HCEC 1CT (cell line): ENCODE measurements at regions not wholly inside any gene's neighbourhood (a gene's known extent, or its start where the extent isn't known, plus 50 kb on each side); places are given as distances from the start of the nearest gene placed in this dataset.

Source experiments
- DNase-seq: peaks from one replicate; pipeline ENCODE4 v3.0.0-alpha.2; 2017

DNA sequence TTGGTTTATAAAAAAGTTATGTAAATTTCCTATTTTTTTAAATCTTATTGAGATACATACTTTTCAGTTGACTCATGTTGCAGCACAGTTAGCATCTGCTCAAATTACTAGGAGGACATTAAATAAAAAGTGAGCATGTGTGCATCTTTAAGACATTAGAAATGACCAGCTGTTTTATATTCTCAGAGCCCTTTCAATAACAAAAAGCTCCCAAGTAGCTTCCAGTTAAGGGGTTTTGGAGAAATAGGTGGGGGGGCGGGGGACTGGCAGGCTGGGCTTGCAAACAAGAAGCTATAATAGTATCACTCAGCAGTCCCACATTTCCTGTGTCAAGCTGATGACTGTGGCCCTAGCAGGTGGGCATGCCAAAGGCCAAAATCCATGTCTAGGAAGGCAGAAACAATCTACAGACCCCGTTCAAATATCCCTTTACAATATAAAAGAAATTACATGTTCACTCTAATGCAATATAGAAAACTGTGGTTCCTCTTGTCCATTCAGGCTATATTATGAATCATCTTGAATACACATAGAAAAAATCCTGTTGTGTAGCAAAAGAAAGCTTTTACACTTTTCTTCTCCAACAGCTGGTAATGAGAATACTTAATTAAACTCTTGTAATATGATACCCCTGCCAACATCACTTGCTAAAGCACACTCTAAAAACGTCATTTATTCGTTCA, 1713.2 kb upstream of the SLC10A2 start:
- no peak for DNase-seq

DNA sequence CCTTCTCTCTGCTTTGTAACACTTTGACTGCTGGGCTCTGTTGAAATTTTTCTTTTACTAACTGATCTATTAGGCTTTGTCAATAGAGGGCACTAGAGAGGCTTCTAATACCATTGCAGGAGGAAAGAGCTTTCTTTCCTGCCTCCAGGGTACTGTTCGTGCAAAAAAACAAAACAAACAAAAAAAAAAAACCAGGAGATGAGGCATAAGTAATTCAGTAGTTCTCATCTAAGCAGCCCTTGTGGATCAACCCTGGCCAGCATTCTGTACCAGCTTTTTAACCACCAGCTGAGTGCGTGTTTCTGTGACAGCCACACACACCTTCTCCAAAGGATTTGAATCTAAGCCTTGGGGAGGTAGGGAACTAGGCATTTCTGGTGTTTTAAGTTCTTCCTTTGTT, 1707.6 kb upstream of the SLC10A2 start:
- DNase-seq: no peak

DNA sequence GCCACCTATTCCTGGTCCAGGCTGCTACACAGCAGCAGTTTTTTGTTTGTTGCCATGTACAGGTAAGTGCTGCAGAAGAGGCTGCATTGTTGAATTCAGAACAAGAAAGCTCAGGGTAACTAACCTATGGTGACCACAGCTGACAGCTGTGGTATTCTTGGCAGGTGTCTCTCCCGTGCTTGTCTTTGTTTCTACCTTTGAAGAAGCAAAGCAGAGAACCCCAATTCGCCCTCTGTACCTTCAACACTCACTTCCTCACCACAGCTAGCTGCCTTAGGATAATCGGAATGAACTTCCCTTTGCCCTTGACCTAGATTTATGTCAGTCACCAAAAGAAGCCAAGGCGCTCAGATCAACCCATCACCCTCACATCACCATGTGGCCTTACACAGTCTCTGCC, 1703.3 kb upstream of the SLC10A2 start:
- DNase-seq: no peak

DNA sequence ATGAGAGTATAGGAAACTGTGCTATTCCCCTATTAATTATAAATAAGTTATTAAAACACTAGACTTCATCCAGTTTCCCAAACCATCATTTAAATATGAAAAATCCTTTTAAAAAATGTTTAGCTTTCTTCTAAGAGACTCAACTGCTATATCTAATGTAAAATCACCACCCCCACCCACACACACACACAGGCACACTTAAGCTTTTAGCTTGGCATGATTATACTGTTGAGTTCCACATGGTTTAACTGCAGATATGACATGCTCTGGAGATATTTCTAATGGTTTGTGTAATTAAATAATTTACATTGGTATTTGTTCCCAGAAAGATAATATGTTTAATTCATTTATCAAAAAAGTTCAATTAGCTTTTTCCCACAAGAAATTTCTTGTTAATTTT, 1700.1 kb upstream of the SLC10A2 start:
- DNase-seq: no peak

DNA sequence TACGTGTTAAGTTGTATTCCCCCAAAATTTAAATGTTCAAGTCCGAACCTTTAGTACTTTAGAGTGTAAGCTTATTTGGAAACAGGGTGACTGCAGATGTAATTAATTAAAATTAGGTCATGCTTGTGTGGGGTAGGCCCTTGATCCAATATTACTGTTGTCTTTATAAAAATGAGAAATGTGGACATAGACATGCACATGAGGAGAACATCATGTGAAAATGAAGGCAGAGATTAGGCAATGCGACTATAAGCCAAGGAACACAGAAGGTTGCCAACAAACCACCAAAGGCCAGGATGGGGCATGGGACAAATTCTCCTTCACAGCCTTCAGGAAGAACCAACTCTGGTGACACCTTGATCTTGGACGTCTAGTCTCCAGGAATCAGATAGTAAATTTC, 1698.4 kb upstream of the SLC10A2 start:
- DNase-seq: no peak

DNA sequence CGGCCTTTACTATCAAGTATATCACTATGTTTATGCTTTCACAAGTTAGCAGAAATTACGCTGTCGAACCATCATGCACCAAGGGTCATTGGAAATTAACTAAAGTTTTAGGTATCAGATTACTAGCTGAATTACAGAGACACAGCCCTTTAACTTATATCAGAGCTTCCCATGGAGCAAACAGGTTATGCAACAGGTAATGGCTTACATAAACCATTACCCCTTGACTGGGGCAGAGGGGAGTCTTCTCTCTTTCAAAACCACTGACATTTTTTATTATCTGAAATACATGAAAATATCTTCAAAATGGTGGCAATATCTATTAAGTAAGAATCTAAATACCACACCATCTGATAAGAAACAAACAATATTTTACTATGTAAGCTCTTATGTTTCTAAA, 1692.9 kb upstream of the SLC10A2 start:
- DNase-seq: no peak

DNA sequence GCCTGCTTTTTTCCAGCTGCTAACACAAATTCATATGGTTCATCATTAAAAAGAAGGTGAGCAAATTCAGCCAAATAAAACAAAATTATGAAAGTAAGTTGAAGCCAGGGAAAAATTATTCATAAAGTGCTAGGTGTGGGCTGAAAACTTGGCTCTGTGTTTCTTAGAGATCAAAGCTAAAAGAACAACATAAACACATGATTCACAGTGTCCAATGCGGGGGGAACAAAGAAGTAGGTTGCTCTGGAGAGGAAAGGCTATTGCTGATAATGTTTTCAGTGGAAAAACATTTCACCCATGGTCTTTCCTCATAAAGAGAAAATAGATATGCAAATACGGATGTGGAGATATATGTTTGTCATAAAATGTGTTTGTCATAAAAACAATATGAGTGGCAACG, 1691.5 kb upstream of the SLC10A2 start:
- no peak for DNase-seq

DNA sequence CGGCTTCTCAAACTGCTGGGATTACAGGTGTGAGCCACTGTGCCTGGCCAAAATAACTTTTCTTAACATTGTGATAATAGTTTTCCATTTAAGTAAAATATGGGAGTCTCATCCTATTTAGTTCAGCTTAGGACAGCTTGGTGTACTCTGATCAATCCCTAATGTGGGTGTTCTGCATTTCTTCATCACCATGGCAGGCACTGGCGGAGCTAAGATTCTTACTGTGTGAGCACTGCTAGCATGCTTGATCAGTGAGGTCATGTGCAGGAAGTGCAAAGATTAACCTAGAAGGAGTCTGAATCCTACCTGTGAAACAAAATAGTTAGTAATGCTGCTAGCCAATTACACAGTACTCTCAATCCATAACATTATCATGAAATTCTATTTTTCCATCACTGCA, 1684.2 kb upstream of the SLC10A2 start:
- DNase-seq: no peak

DNA sequence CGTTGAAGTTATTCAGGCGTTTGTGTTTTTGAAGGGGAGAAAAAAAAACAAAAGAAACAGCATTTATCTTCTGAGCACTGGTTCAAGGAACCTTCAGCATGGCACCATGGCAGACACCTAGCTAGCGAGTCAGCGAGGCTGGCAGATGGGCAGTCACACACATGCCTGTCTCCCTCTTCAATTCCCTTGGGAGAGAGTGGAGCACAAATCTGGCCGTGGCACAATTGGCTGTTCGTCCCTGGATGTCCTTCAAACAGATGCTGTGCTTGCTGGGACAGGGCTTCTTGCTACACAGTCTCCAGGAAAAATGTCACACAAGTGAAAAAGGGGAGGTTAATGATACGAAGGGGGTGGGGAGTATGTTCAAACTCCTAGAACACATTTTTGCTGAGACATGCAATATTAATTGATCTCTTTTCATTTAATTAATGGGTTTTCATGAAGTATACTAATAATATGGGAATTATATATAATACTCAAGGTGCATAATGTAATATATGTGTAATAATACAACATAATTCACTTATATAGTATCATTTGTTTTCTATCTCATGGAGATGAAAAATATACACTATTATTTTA, 1674.5 kb upstream of the SLC10A2 start:
- no peak for DNase-seq

DNA sequence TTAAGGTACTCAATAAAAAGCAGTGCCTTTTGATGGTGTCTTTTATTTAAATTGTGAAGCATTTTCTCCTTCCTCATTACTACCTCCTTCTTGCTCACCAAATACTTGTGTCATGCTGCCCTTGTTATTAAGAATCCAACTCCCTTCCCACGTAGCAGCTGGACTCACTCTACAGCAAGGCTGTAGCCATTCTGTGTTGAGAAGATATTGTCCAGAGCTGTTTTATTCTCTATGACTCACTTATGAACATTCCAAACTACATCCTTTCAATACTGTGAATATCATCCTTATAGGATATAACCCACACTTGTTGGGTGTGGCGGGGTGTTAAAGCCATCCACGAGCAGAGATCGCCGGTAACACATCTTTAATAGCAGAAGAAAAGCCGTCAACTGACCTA, 1671.5 kb upstream of the SLC10A2 start:
- no peak for DNase-seq

DNA sequence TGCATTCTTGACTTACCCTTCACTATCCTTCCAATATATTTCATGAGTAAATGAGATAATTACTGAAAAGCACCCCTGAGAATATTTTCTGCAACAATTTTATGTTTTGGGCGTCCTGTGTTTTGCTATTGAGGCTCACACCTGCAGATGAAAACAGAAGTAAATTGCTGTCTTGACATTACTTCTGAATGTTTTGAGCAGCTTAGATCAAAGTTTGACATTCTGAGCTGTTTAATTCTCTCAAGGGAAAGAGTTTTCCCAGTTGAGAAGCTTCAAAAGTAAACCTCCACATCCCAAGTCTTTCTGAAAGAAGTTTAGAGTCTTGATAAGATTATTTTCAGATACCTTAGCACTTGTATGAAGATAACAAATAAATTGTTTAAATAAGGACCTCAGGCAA, 1667.2 kb upstream of the SLC10A2 start:
- DNase-seq: no peak

DNA sequence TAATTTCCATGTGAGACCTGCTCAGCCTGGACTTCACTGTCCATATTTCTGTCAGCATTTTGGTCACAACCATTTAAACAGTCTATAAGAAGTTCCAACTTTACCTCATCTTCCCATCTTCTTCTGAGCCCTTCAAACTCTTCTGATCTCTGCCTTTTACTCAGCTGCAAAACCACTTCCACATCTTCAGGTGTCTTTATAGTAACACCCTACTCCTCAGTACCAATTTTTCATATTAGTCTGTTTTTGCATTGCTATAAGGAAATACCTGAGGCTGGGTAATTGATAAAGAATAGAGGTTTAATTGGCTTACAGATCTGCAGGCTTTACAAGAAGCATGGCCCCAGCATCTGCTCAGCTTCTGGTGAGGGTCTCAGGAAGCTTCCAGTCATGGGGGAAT, 1648.9 kb upstream of the SLC10A2 start:
- DNase-seq: no peak

DNA sequence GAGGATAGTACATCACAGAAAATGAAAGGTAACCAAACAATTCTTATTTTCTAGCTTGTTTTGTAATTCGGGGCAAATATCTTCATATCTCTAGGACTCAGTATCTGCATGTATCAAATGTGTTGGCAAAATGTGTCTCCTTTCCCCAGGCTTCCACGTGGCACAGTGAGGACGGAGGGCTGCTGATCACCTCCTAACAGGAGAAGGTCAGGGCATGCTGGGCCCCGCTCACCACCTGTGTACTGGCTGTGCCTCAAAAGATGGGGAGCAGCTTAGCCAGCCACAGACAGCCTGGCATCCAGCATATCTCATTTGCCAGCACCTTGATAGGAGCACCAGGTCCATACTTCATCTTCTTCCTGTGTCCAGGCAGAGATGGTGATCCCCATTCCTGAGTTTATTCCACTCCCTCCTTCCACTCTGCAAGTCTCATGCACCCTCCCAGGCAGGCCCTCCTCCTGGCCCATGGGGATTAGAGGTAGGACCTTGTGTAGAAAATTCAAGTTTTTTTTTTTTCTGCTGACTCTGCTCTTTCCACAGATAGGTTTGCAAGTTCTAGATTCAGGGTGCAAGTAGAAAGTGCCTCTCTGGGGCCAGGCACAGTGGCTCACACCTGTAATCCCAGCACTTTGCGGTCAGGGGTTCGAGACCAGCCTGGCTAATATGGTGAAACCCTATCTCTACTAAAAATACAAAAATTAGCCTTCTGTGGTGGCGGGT, 1639.0 kb upstream of the SLC10A2 start:
- DNase-seq: no peak

DNA sequence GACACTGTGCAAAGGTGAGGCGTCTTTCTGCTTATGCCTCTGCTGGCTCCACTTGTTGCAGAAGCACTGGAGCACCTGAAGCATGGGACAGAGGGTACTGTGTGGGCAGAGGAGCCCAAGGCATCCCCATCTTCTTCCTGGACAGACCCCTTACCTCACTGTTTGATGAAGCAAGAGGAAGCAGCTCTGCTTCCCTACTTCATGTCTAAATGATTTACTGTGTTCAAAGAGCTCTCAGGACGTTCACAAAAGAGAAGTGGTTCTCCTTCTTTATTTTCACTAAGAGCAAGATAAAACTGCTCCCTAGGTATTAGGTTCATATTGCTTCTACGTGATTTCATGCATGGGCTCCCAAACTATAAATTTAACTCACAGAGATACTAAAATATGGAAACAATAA, 1635.4 kb upstream of the SLC10A2 start:
- DNase-seq: no peak

DNA sequence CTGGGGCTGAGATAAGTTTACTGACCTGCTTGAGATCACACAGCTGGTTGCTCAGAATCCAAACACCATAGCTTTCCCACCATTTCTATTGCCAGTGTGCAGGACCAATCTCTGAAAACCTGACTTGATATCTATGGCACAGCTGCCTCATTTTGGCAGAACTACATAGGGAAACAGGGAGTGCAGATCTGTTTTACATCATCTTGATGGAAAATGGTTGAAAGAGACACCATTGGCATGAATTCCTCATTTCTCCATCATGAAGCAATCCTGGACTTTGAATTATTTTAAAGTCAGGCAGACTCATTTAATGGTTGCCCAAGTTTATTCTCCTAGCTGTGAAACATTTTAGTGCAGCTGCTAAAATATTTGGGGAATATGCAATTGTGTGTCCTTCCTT, 1628.2 kb upstream of the SLC10A2 start:
- no peak for DNase-seq

DNA sequence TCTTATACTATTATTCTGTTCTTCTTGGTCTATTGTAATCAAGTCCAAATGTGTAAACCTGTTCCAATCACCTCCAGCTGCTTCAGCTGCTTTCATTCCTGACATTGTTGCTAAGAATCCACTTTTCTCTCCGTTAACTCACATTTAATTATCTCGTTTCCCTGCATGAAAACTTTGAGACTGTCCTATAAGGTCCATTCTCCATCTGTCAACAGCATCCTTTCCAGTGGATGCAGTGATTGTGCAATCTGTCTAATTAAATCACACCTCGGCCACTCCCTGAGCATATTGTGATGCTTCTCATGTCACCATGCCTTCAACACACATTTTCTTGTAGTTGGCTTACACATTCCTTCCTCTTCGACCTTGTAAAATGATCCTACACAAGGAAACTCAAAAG, 1626.9 kb upstream of the SLC10A2 start:
- no peak for DNase-seq

DNA sequence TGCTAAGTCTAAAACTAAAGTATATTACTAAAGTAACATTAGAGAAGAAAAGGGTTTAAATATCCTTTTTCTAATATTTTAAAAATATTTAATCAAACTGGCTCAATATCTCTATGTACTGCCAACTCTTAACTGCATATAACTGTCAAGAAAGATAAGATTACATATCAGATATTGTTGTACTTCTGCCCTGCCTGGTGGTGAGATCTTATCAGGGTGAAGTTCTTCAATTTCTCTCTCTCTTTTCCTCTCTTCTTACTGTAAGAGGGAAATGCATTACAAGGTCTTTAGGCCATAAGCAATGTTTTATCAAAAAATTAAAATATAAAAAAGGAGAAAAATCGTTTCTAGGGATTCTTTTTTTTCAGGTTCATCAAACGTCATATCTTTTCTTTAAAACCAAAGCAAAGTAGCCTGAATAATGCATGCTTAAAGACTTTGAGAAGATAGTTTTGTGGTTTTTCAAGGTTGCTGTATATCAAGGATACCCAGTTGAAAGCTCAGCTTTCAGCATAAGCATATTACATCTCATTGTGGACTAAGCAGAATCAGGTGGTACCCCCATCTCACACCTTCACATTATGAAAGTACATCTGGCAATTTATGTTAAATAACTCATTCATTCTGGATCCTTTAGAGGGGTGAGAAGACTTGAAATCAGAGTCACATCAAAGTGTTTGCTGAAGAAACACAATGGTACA, 1625.7 kb upstream of the SLC10A2 start:
- DNase-seq: no peak

DNA sequence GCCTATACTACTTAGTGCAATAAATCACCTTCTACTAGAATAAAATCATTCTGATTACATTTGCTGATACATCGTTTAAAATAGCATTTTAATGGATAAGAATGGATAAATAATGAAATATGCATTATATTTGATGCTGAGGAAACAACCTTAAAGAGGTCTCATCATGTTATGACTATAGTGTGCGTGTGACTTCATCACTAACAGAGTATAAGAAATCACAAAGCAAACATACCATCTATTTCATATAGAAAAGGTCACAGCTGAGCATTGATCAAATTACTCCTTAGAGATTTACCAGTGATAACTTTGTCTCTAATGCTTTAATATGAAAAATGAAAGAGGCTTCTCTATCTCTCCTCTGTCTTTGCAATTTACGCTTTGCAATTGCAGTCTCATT, 1620.3 kb upstream of the SLC10A2 start:
- no peak for DNase-seq

DNA sequence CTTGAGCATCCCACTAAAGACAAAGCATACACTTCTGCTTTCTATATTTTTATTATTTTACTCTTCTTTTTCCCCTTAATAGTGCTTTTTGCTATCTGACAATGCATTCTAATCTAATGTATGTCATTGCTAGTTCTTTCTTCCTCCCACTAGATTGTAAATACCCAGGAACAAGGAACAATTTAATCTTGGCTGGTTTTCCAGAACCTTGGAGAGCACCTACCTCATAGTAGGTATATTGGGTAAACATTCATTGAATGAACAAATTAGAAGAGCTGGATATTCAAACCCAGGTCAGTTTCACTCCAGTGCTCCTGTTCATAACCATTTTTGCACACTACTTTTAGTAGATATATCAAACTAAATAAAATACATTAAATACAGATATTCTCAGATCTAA, 1617.6 kb upstream of the SLC10A2 start:
- no peak for DNase-seq

DNA sequence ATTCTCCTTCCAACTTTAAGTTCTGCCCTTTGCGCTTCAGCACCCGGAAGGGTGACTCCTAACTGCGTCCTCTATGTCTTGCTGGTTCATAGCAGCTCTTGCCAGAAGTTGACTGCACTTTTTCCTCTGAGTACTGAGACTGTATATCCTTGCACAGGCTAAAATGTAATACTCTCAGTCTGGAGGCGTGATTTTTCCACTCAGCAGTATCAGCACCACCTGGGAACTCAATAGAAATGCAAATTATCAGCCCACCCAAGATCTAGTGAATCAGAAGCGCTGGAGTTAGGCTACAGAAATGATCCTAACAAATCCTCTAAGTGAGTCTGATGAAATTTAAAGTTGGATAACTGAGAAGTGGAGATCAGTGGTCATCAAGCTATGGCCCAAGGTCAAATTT, 1611.9 kb upstream of the SLC10A2 start:
- no peak for DNase-seq

DNA sequence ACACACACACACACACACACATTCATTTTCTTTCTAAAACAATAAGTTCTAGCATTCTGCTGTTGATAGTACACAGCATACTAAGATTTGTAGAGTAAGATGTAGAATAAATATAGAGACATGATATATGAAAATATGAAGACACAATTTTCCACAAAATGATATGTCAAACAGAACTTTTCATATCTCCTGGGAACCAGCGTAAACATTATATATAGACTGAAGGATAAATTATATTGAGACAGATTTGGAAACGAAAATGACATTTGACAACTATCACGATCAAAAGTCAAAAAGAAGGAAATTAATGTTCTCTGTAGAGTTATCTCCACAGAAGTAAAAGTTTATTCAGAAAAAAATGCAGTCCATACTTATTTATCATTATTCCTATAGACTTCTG, 1605.7 kb upstream of the SLC10A2 start:
- DNase-seq: no peak

DNA sequence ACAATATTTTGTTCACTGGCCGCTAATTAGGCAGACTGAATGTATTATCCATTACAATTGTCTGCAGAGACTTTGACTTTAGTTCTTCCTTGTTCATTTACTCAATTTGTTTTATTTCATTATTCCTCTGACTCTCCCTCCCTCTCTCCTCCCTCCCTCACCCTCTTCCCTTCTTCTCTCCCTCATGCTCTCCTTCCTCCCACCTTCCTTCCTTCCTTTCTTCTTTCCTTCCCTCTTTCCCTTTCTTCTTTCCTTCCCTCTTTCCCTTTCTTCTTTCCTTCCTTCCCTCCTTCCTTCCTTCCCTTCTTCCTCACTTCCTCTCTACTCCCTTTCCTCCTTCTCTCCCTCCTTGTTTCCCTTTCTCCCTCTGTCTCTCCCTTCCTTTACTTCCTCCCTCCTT, 1591.0 kb upstream of the SLC10A2 start:
- DNase-seq: no peak

DNA sequence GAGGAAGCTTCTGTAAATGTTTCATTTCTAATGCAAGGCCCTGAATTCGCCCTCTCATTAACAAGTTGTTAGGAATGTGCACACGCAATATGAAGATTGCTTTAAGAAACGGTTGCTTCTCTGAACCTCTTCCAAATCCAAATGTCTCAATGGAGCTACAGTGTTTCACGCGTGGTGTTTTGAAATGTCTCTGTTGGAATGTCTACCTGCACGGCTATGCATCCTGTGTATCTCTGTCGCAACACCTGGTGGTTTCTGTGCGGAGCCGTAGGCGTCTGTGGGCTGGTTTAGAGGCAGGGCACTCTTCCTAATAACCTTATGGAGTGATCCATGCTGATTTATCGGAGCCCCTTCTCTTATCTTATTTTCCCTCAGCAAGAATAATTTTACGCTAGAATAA, 1584.2 kb upstream of the SLC10A2 start:
- DNase-seq: no peak

DNA sequence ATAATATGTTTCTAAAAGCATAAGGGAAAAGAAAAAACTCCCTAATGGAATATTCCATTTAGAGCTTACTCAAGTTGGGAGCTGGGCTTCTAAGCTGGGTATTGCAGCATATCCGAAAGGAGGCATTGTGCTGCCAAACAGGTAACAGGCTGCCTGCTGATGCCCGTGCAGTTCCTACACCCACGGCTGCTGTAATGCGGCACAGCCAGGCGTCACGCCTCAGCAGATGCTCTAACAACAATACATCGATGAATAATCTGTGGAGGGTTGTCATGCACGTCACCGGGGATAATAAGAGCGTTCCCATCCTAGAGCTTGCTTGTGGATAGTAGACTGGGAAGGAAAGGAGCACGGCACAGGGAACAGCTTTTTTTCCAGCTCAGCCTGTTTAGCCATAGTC, 1582.1 kb upstream of the SLC10A2 start:
- no peak for DNase-seq
